GM18502 (cell line): ENCODE measurements at regions not wholly inside any gene's neighbourhood (a gene's known extent, or its start where the extent isn't known, plus 50 kb on each side); places are given as distances from the start of the nearest gene placed in this dataset.
A peak's percentile ranks its signal among the peaks of the same experiment; 100 is the strongest.

Experiments
- ATAC-seq: cut with Tn5 transposase; IDR thresholded peaks from one replicate; pipeline ENCODE4 v1.9.1; 2021; ENCODE audit warnings: mild to moderate bottlenecking; ENCODE audit not compliant: unreplicated experiment, poor library complexity

- no peak for ATAC-seq
Measured at GRCh38 chr15:31471731-31472430, 145.2 kb downstream of the KLF13 start.

DNA sequence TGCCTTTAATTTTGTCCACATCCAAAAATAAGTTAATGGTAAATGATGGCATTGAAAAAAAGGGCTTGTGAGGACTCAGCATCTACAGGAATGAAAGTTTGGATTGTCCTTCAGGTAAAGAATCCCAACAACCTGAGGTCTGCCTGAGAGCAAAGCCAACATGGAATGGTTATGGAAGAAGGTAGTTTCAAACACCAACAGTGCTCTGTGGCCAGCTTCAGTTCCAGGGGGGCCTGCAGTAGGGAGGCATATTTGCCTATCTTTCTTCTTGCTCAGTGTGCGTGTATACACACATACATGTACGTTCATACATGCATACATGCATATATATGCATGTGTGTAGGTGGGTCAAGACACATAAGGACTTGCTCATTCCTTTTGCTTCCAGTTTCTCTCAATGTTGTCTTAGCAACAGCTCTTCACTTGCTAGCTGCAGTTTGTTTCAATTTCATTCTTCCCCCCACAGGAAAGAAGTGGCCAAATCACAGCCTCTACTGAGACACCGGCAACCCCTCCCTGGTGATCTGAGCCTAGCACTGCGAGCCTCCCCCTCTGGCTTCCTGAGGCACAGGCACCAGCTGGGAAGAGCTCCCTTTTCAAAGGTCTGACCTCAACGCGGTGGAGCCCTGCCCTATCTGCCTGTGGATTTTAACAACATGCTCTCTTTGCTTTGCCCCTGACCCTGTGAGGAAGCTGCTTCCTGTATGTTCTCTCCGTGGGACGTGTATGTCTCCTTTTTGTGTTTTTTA, 146.2 kb downstream of the KLF13 start:
- peak; percentile 91 for ATAC-seq

GRCh38 chr15:31473385-31474058, 146.9 kb downstream of the KLF13 start:
- ATAC-seq: peak; percentile 26

- no peak for ATAC-seq
Measured at GRCh38 chr15:31474059-31474868, 147.6 kb downstream of the KLF13 start.

DNA sequence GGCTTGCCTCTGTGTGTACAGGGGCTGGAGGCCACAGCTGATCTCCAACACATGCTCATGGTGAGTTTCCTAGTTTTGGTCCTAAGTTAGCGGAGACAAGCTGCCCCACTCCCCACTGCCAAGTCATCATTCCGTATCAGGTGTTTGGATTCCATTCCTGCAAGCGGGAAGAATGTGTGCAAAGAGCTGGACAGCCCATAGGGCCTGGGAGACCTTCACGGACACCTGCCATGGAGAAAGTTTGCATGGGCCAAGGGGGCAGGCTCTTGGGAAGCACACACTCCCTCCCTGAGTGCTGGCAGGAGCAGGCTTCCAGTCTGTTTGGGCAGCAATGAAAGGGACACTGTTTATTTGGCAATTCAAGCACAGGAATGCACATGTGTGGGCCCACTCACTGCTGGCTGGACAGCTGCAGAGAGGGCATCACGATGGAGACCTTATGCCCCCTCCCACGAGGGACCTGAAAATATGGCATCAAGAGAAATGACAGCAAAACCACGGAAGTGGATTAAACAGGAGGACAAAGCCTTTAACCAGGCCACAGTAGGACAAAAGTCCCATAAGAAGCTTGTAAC, 149.7 kb downstream of the KLF13 start:
- ATAC-seq: no peak

DNA sequence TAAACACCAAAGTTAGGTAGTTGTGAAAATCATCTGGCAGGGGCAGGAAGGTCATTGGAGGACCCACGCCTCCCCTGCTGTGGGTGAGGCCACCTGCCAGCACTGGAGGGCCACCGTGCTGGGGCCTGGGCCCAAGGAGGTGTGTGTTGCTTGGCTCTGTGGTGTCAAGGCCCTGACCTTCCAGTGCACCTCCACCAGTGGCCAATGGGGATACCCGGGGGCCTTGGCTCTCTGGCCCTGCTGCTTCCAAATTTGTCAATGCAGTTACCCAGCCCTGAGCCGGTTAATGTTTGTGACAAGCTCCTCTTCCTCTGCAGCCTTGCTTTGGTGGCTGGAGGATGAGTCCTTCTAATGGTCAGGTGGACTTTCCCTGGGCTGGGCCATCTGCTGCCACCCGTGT, 150.2 kb downstream of the KLF13 start:
- ATAC-seq: no peak

- no peak for ATAC-seq
Measured at GRCh38 chr15:31477301-31477700, 150.7 kb downstream of the KLF13 start.

- ATAC-seq: no peak
Measured at GRCh38 chr15:31477851-31478701, 151.4 kb downstream of the KLF13 start.

DNA sequence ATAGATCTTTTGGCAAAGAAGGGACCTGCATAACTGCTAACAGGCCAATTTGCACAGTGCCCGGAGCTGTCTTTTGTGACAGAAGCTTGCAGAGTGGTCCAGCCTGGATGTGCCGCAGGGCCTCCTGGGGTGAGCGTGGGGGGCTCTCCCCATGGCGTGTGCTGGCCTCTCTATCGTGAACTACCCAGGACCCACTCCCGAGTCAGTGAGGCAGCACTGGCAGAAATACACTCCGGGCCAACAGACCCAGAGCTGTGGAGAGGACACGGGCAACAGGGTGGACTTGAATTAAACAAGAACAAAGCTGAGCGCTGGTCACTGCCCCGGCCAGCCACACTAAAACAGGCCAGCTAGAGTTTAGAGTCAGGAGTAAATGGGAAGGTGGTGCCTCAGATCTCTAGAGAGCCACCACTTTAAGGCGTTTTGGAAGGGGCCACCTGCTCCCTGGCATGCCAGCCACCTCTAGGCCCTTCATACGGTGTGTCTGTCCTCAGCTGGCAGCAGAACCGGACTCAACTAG, 152.1 kb downstream of the KLF13 start:
- no peak for ATAC-seq

DNA sequence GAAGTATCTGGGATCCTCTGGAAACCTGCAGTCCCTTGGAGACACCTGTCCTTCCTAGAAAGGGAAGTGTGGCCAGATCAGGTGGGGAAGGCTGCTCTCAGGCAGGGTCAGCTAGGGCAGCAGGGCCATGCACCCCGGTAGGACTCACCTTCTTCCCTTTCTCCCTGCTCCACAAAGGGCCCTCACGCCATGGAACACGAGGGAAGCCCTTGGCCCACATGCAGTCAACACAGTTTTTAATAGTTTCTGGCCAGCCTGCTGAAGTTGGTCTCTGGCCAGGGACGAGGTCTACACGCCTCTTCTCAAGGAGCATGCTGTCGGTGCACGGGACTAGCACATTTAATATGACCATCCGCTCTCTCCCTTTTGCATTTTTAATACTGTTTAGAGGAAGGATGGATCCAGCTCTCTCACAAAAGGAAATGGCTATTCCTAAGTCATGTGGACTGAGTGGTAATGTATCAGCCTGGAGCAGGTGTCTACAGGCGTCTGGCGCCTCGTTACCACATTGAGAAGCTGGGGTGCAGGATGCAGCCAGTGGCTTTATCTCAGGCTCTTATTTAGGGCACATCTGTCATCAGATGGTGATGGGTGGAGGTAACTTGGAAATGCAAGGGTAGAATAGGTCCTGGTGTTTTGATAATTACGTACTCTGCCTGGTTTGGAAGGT, 153.9 kb downstream of the KLF13 start:
- ATAC-seq: no peak

GRCh38 chr15:31481142-31481541, 154.5 kb downstream of the KLF13 start:
- ATAC-seq: no peak

- ATAC-seq: no peak
Measured at GRCh38 chr15:31482122-31482922, 155.7 kb downstream of the KLF13 start.

DNA sequence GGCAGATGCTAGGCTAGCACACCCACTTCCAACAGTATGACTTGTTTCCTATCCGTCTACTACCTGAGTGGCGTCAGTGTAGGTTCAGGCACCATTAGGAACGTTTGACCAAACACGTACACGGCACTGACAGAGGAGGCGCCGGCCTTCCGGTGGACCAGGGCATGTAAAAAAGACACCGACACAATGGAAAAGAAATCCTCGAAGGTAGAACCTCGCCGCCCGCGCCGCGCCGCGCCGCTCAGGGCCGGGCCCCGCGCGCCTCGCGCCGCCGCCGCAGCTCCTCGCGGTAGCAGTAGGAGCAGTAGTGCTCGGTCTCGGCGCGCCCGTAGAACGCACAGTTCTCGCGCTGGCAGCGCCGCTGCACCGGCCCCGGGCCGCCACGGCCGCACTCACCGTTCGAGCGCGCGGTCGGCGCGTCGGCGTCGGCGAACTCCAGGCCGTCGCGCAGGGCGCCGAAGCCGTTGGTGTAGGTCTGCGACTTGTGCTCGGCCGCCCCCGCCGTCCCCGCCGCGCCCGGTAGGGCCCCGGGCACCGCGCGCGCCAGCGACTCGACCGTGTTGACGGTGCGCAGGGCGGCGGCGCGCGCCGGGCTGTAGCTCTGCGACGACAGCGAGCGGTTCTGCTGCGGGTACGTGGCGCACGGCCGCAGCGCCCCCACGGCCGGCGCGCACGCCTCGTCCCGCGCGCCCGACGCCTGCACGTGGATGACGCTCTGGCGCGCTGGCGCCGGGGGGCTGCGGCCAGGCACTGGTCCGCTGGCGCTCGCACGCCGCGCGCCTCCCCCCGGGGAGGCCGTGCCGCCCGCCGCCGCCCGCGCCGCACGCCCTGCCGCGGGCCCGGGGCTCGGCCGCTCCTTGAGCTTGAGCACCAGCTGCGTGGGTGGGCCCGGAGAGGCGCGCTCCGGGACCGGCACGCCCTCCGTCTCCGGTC, 156.7 kb downstream of the KLF13 start:
- peak; percentile 54 for ATAC-seq

- ATAC-seq: no peak
Measured at GRCh38 chr15:31483986-31484951, 157.6 kb downstream of the KLF13 start.

DNA sequence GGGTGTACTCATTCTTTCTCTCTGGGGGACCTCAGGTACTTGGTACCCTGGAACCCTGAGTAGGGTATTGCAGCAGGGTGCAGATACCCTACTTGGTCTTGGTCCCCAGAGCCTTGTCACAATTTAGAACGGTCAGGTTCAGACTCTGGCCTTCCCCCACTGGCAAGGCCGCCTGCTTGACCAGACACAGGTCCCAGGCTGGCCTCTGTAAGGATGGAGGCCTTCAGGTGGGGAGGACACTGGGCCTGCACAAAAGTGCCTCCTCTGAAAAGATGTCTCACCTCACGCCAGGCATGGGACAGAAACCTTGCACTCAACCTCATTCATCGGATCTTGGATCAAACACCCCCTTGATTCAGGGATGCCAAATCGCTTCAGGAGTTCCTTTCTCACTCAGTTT, 158.4 kb downstream of the KLF13 start:
- no peak for ATAC-seq

DNA sequence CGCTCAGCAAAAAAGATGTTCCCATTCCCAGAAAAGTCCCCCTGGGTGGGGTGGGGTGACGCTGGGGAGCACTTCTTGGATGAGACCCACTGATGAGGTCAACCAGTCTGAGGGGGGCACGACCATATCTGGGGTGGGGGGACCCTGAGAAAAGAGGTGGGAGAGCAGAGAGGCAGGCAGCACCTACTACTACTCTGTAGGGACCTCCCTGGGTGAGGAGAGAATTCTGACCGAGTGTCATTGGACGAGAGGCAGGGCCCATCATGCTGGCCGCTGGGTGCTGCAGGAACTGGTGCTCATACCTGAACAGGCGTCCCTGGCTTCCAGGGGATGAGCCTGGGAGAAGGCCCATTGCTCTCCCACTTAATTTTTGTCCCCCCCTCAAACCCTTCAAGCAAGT, 158.8 kb downstream of the KLF13 start:
- no peak for ATAC-seq
